HEK293 (cell line): ENCODE measurements at regions not wholly inside any gene's neighbourhood (a gene's known extent, or its start where the extent isn't known, plus 50 kb on each side); places are given as distances from the start of the nearest gene placed in this dataset.

ENCODE experiments used
- CTCF ChIA-PET: fragments of 350-600 bp; formaldehyde crosslinking; extraction: SDS; loops from one replicate; lab custom pipeline; 2021; ENCODE audit warnings: antibody characterized with exemption; lab: Yijun Ruan, JAX
- POLR2A ChIA-PET: fragments of 300-600 bp; formaldehyde crosslinking; extraction: SDS; loops from one replicate; lab custom pipeline; 2020; ENCODE audit warnings: antibody characterized with exemption, inconsistent platforms; lab: Yijun Ruan, JAX
- H3K27ac ChIP-seq: fragments of 200-500 bp; sonication (Bioruptor generic); 2 replicates; pipeline ENCODE4 v1.5.1; 2014; ENCODE audit warnings: low read depth, low read length, control low read depth, inconsistent platforms; ENCODE audit errors: extremely low read depth
- H3K36me3 ChIP-seq, 2 experiments: fragments of 200-500 bp in 1 of 2; sonication (Bioruptor generic) in 1 of 2; 1 replicate in 1 of 2; 2 replicates in 1 of 2; pipeline ENCODE4 v1.5.1; 2014 to 2017; ENCODE audit warnings: inconsistent platforms in 2 of 2, low read length in 2 of 2; ENCODE audit not compliant: control insufficient read depth in 2 of 2, insufficient read depth in 1 of 2
- H3K4me1 ChIP-seq: fragments of 200-500 bp; sonication (Bioruptor generic); 2 replicates; pipeline ENCODE4 v1.5.1; 2014; ENCODE audit warnings: mild to moderate bottlenecking, low read length, inconsistent platforms; ENCODE audit not compliant: control insufficient read depth, insufficient read depth
- H3K4me3 ChIP-seq: 2 replicates; pipeline ENCODE4 v1.5.1; 2011; ENCODE audit warnings: low read depth, mild to moderate bottlenecking, control low read depth, low read length, moderate library complexity
- H3K9me3 ChIP-seq: fragments of 200-500 bp; sonication (Bioruptor generic); 2 replicates; pipeline ENCODE4 v1.5.1; 2014; ENCODE audit warnings: low read depth, low read length, inconsistent platforms; ENCODE audit not compliant: control insufficient read depth, insufficient read depth
- GLIS1 ChIP-seq: fragments of 450-650 bp; formaldehyde crosslinking; IDR thresholded peaks from 2 replicates; pipeline ENCODE4 v1.5.1; 2016; ENCODE audit warnings: missing biosample characterization, missing genetic modification characterization
- KLF16 ChIP-seq: fragments of 450-650 bp; formaldehyde crosslinking; IDR thresholded peaks from 2 replicates; pipeline ENCODE4 v1.5.1; 2017; ENCODE audit warnings: missing biosample characterization, missing genetic modification characterization
- MYNN ChIP-seq: fragments of 450-650 bp; formaldehyde crosslinking; IDR thresholded peaks from 2 replicates; pipeline ENCODE4 v1.5.1; 2016; ENCODE audit warnings: missing biosample characterization, missing genetic modification characterization, borderline replicate concordance
- SCRT2 ChIP-seq: fragments of 450-650 bp; formaldehyde crosslinking; IDR thresholded peaks from 2 replicates; pipeline ENCODE4 v1.5.1; 2016; ENCODE audit warnings: missing biosample characterization, missing genetic modification characterization
- SP7 ChIP-seq: fragments of 450-650 bp; formaldehyde crosslinking; IDR thresholded peaks from 2 replicates; pipeline ENCODE4 v1.5.1; 2016; ENCODE audit warnings: missing biosample characterization, missing genetic modification characterization
- WT1 ChIP-seq: fragments of 450-650 bp; formaldehyde crosslinking; IDR thresholded peaks from 2 replicates; pipeline ENCODE4 v1.5.1; 2016; ENCODE audit warnings: missing biosample characterization, missing genetic modification characterization
- ZBTB17 ChIP-seq: fragments of 450-650 bp; formaldehyde crosslinking; IDR thresholded peaks from 2 replicates; pipeline ENCODE4 v1.5.1; 2016; ENCODE audit warnings: missing biosample characterization, missing genetic modification characterization
- ZIC2 ChIP-seq: fragments of 450-650 bp; formaldehyde crosslinking; IDR thresholded peaks from 2 replicates; pipeline ENCODE4 v1.5.1; 2016; ENCODE audit warnings: missing biosample characterization, missing genetic modification characterization
- ZNF10 ChIP-seq: fragments of 450-650 bp; formaldehyde crosslinking; IDR thresholded peaks from 2 replicates; pipeline ENCODE4 v1.5.1; 2017; ENCODE audit warnings: missing biosample characterization, missing genetic modification characterization
- ZNF24 ChIP-seq: fragments of 450-650 bp; formaldehyde crosslinking; IDR thresholded peaks from 2 replicates; pipeline ENCODE4 v1.5.1; 2016; ENCODE audit warnings: missing biosample characterization, missing genetic modification characterization
- ZNF350 ChIP-seq: fragments of 450-650 bp; formaldehyde crosslinking; IDR thresholded peaks from 2 replicates; pipeline ENCODE4 v1.5.0; 2017; ENCODE audit warnings: missing biosample characterization, mild to moderate bottlenecking, missing genetic modification characterization
- ZNF37A ChIP-seq: fragments of 450-650 bp; IDR thresholded peaks from 2 replicates; pipeline ENCODE4 v1.5.1; 2018; ENCODE audit warnings: missing biosample characterization, missing genetic modification characterization
- ZNF423 ChIP-seq: fragments of 450-650 bp; formaldehyde crosslinking; IDR thresholded peaks from 2 replicates; pipeline ENCODE4 v1.5.1; 2016; ENCODE audit warnings: missing biosample characterization, missing genetic modification characterization
- ZNF623 ChIP-seq: fragments of 450-650 bp; formaldehyde crosslinking; IDR thresholded peaks from 2 replicates; pipeline ENCODE4 v1.5.1; 2016; ENCODE audit warnings: missing biosample characterization, missing genetic modification characterization
- ZNF660 ChIP-seq: fragments of 450-650 bp; IDR thresholded peaks from 2 replicates; pipeline ENCODE4 v1.5.1; 2018; ENCODE audit warnings: missing biosample characterization, mild to moderate bottlenecking, missing genetic modification characterization
- ZXDB ChIP-seq: fragments of 450-650 bp; formaldehyde crosslinking; IDR thresholded peaks from 2 replicates; pipeline ENCODE4 v1.5.1; 2016; ENCODE audit warnings: missing biosample characterization, missing genetic modification characterization
- TF ChIP-seq, protein P1 (sequence below): fragments of 450-650 bp; formaldehyde crosslinking; IDR thresholded peaks from 2 replicates; pipeline ENCODE4 v1.5.1; 2016; ENCODE audit warnings: missing biosample characterization, missing genetic modification characterization
- TF ChIP-seq, protein P2 (sequence below): fragments of 450-650 bp; formaldehyde crosslinking; IDR thresholded peaks from 2 replicates; pipeline ENCODE4 v1.5.1; 2016; ENCODE audit warnings: missing biosample characterization, missing genetic modification characterization
- TF ChIP-seq, protein P3 (sequence below): fragments of 450-650 bp; formaldehyde crosslinking; IDR thresholded peaks from 2 replicates; pipeline ENCODE4 v1.5.1; 2016; ENCODE audit warnings: missing biosample characterization, missing genetic modification characterization
- TF ChIP-seq, protein P4 (sequence below): fragments of 450-650 bp; formaldehyde crosslinking; IDR thresholded peaks from 2 replicates; pipeline ENCODE4 v1.5.1; 2016; ENCODE audit warnings: missing biosample characterization, missing genetic modification characterization

DNA sequence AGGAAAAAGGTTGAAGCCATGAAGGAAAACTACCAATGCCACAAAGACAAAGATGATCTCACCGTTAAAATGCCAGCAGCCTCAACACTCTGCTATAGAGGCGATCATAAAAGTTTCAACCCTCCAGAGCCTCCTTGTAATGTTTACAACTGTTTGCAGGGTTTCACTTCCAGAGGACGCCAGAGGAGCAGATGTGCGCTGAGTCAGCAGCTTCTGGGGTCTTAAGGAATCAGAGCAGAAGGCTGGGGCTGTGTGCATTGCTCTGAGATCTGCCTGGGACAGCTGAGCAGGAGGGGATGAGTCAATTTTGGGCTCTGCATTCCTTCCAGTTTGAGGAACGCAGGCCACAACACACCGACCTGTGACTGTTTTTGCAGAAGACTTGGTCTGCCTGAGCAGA is 98.3 kb downstream of the TMEM130 start (continued):
- TF ChIP-seq WT1 (no peak), ZNF660 (tag by site-specific recombination) (0 out of 2 replicates have a peak, but pooled peaks have one; percentile 26), KLF16 (tag by site-specific recombination) (no peak)

DNA sequence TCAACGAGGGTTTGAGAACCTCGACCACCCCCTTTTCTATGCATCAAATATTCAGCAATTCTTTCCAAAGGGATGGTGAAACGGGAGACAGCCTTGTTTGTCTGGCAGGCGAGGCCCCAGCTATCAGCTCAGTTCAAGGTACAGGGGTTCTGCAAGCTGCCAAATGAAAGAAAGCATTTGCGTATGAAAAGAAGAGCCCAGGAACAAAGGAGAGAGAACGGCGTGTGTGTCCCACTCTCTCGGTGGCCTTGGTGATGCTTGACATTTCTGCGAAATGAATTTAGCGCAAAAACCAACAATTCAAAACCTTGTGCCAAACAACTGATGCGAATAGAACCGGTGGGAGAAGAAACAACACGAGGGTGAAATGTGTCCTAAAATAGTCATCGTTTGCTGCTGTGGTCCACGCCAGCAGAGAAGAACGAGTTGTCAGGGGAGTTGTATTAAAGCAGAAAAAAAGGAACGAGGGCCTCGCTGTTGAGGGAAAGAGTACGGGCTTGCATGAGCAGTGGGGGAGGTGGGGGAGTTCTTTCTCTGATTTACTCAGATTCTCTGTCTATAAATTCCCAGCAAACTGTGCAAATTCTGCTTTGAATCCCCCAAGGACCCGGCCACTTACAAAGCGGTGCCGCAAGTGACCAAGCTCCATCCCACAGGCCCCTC is 97.7 kb downstream of the TMEM130 start:
- H3K27ac ChIP-seq: no peak overlapping the region
- H3K36me3 ChIP-seq: no peaks in the 10 kb centered on the region
- H3K9me3 ChIP-seq: no peaks in the 10 kb centered on the region
- H3K4me3 ChIP-seq: no peak overlapping the region
- CTCF ChIA-PET: interaction anchor here (0.6 to 1.4 kb wide), 2 partner anchors 26 to 754 kb away, joined by 3 to 4 read pairs; no protein-coding TSS in a partner anchor
- TF ChIP-seq ZBTB17: 0 out of 2 replicates have a peak, but pooled peaks have one; percentile 7
- TF ChIP-seq, protein P1, sequence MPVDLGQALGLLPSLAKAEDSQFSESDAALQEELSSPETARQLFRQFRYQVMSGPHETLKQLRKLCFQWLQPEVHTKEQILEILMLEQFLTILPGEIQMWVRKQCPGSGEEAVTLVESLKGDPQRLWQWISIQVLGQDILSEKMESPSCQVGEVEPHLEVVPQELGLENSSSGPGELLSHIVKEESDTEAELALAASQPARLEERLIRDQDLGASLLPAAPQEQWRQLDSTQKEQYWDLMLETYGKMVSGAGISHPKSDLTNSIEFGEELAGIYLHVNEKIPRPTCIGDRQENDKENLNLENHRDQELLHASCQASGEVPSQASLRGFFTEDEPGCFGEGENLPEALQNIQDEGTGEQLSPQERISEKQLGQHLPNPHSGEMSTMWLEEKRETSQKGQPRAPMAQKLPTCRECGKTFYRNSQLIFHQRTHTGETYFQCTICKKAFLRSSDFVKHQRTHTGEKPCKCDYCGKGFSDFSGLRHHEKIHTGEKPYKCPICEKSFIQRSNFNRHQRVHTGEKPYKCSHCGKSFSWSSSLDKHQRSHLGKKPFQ (tag by site-specific recombination): no peak
- TF ChIP-seq, all 188 proteins: peak for 1
- POLR2A ChIA-PET: no interaction called here
- no peaks in the 10 kb centered on the region; the same call in 1 of the 2 replicates for H3K4me1 ChIP-seq

DNA sequence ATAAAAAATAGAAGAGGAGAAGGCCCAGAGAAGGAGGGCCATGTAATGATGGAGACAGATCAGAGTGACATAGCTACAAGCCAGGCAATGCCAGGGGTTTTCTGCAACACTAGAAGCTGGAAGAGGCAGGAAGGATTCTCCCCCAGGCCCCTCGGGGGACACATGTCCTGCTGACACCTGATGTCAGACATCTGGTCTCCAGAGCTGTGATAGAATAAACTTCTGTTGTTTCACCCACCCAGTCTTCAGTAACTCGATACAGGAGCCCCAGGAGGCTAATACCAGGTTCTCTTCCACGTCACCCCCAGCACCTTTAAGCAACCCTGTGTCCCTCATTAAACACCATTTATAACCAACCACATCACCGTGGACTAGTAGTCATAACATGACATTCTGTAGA is 94.9 kb downstream of the TMEM130 start:
- Histone ChIP-seq H3K36me3 (no peaks in the 10 kb centered on the region), H3K4me1 (no peaks in the 10 kb centered on the region; the same call in 1 of the 2 replicates), H3K9me3 (no peaks in the 10 kb centered on the region), H3K27ac (no peak overlapping the region), H3K4me3 (no peak overlapping the region)
- ChIA-PET POLR2A (no interaction called here), CTCF (interaction anchor here (0.6 to 1.7 kb wide), 2 partner anchors 29 to 87 kb away, joined by 3 to 4 read pairs; no protein-coding TSS in a partner anchor)
- TF ChIP-seq ZNF350 (tag by site-specific recombination) (no peak), ZNF423 (0 out of 2 replicates have a peak, but pooled peaks have one; percentile 17), GLIS1 (tag by site-specific recombination) (peak; percentile 95), ZIC2 (tag by site-specific recombination) (peak; percentile 78), SP7 (peak; percentile 82), ZNF623 (no peak)

DNA sequence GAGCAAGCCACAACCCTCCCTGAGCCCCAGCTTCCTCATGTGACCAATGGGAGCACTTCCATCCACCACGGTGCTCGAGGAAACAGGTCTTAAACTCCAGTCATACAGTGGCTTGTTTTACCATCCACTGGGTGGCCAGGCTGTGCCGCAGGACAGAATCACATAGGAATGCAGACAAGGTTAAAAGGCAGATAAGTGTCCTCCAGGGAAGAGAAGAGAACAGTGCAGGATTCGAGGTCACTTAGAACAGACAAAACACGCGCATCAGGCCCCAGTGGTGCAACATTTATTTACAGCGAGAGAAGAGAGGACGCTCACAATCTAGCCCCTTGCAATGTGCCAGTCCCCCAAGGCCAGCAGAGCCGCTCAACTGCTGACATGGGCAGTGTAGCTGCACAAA is 92.8 kb downstream of the TMEM130 start:
- TF ChIP-seq ZXDB: no peak
- no peak for TF ChIP-seq SCRT2 (tag by site-specific recombination)
- no peak for TF ChIP-seq ZNF37A (tag by site-specific recombination)
- TF ChIP-seq SP7: no peak
- TF ChIP-seq, protein P2, sequence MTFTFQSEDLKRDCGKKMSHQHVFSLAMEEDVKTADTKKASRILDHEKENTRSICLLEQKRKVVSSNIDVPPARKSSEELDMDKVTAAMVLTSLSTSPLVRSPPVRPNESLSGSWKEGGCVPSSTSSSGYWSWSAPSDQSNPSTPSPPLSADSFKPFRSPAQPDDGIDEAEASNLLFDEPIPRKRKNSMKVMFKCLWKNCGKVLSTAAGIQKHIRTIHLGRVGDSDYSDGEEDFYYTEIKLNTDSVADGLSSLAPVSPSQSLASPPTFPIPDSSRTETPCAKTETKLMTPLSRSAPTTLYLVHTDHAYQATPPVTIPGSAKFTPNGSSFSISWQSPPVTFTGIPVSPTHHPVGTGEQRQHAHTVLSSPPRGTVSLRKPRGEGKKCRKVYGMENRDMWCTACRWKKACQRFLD: no peak
- TF ChIP-seq, protein P3, sequence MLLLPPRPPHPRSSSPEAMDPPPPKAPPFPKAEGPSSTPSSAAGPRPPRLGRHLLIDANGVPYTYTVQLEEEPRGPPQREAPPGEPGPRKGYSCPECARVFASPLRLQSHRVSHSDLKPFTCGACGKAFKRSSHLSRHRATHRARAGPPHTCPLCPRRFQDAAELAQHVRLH (tag by site-specific recombination): no peak
- TF ChIP-seq ZNF24 (tag by site-specific recombination): no peak
- TF ChIP-seq GLIS1 (tag by site-specific recombination): no peak
- TF ChIP-seq, protein P4, sequence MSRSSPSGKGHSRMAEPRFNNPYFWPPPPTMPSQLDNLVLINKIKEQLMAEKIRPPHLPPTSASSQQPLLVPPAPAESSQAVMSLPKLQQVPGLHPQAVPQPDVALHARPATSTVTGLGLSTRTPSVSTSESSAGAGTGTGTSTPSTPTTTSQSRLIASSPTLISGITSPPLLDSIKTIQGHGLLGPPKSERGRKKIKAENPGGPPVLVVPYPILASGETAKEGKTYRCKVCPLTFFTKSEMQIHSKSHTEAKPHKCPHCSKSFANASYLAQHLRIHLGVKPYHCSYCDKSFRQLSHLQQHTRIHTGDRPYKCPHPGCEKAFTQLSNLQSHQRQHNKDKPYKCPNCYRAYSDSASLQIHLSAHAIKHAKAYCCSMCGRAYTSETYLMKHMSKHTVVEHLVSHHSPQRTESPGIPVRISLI: no peak
- no peak for TF ChIP-seq ZNF10 (tag by site-specific recombination)
- TF ChIP-seq MYNN: no peak
- no peaks in the 10 kb centered on the region; the same call in 1 of the 2 replicates for H3K4me1 ChIP-seq
- ChIA-PET POLR2A (no interaction called here), CTCF (interaction anchor here (0.9 kb wide), 1 partner anchor 55 kb away, joined by 4 read pairs; no protein-coding TSS in a partner anchor)
- no peaks in the 10 kb centered on the region for H3K36me3 ChIP-seq
- no peaks in the 10 kb centered on the region for H3K9me3 ChIP-seq
- no peak overlapping the region for H3K4me3 ChIP-seq
- no peak overlapping the region for H3K27ac ChIP-seq
